T-helper 2 cell treated with Interferon-gamma antibody and Interleukin-4, amounts not matched to agents 5 μg/mL and 100 μg/mL, for 36 hours (primary cell): ENCODE measurements at regions not wholly inside any gene's neighbourhood (a gene's known extent, or its start where the extent isn't known, plus 50 kb on each side); places are given as distances from the start of the nearest gene placed in this dataset.
"Not testable (repeated sequence)": the region's sequence is repeated elsewhere in the genome, so short reads cannot be mapped to it uniquely, and the experiment has no call there.

Experiments used
- DNase-seq: peaks from one replicate; pipeline ENCODE4 v3.0.0; 2021; ENCODE audit warnings: low spot score
- H3K27ac Mint-ChIP-seq: one replicate; pipeline ENCODE4 v1.8.0; 2021; ENCODE audit warnings: mild to moderate bottlenecking, mixed read lengths
- H3K27me3 Mint-ChIP-seq: one replicate; pipeline ENCODE4 v1.8.0; 2021; ENCODE audit warnings: low read depth, mixed read lengths
- H3K36me3 Mint-ChIP-seq: one replicate; pipeline ENCODE4 v1.8.0; 2021; ENCODE audit warnings: low read depth, mixed read lengths
- H3K4me1 Mint-ChIP-seq: one replicate; pipeline ENCODE4 v1.8.0; 2021; ENCODE audit warnings: low read depth, mixed read lengths
- H3K4me3 Mint-ChIP-seq: one replicate; pipeline ENCODE4 v1.8.0; 2022; ENCODE audit warnings: mild to moderate bottlenecking, moderate library complexity, mixed read lengths
- H3K9me3 Mint-ChIP-seq: one replicate; pipeline ENCODE4 v1.8.0; 2021; ENCODE audit warnings: mixed read lengths

- H3K4me1 Mint-ChIP-seq, H3K27ac Mint-ChIP-seq, H3K27me3 Mint-ChIP-seq, H3K9me3 Mint-ChIP-seq, H3K4me3 Mint-ChIP-seq, DNase-seq, H3K36me3 Mint-ChIP-seq: not testable (repeated sequence)
Measured at GRCh38 chr16:16618963-16619465, 240.1 kb downstream of the NPIPA7 start.

- H3K36me3 Mint-ChIP-seq, H3K4me1 Mint-ChIP-seq, H3K9me3 Mint-ChIP-seq, H3K27me3 Mint-ChIP-seq, H3K27ac Mint-ChIP-seq, DNase-seq, H3K4me3 Mint-ChIP-seq: not testable (repeated sequence)
Measured at GRCh38 chr16:16624367-16624766, 245.4 kb downstream of the NPIPA7 start.

- DNase-seq, H3K4me1 Mint-ChIP-seq, H3K9me3 Mint-ChIP-seq, H3K27ac Mint-ChIP-seq, H3K4me3 Mint-ChIP-seq, H3K27me3 Mint-ChIP-seq, H3K36me3 Mint-ChIP-seq: not testable (repeated sequence)
Measured at GRCh38 chr16:16625140-16625539, 246.2 kb downstream of the NPIPA7 start.

- not testable (repeated sequence) for H3K36me3 Mint-ChIP-seq, H3K27ac Mint-ChIP-seq, H3K9me3 Mint-ChIP-seq, H3K4me3 Mint-ChIP-seq, DNase-seq, H3K4me1 Mint-ChIP-seq, H3K27me3 Mint-ChIP-seq
Measured at GRCh38 chr16:16627865-16628264, 248.9 kb downstream of the NPIPA7 start.

GRCh38 chr16:16638231-16638630 is 259.3 kb downstream of the NPIPA7 start:
- not testable (repeated sequence) for H3K27ac Mint-ChIP-seq, H3K9me3 Mint-ChIP-seq, H3K36me3 Mint-ChIP-seq, H3K27me3 Mint-ChIP-seq, H3K4me3 Mint-ChIP-seq, DNase-seq, H3K4me1 Mint-ChIP-seq

- H3K27me3 Mint-ChIP-seq, H3K9me3 Mint-ChIP-seq, H3K4me1 Mint-ChIP-seq, H3K36me3 Mint-ChIP-seq, H3K4me3 Mint-ChIP-seq, H3K27ac Mint-ChIP-seq, DNase-seq: not testable (repeated sequence)
Measured at GRCh38 chr16:16638714-16639113, 259.8 kb downstream of the NPIPA7 start.

- H3K9me3 Mint-ChIP-seq, H3K4me3 Mint-ChIP-seq, DNase-seq, H3K27ac Mint-ChIP-seq, H3K27me3 Mint-ChIP-seq, H3K36me3 Mint-ChIP-seq, H3K4me1 Mint-ChIP-seq: not testable (repeated sequence)
Measured at GRCh38 chr16:16643828-16644227, 264.9 kb downstream of the NPIPA7 start.

GRCh38 chr16:16648002-16648401 is 269.1 kb downstream of the NPIPA7 start:
- H3K4me3 Mint-ChIP-seq, H3K4me1 Mint-ChIP-seq, H3K9me3 Mint-ChIP-seq, H3K36me3 Mint-ChIP-seq, H3K27me3 Mint-ChIP-seq, DNase-seq, H3K27ac Mint-ChIP-seq: not testable (repeated sequence)

GRCh38 chr16:16672180-16672812 is 293.4 kb downstream of the NPIPA7 start:
- not testable (repeated sequence) for DNase-seq, H3K9me3 Mint-ChIP-seq, H3K27ac Mint-ChIP-seq, H3K27me3 Mint-ChIP-seq, H3K36me3 Mint-ChIP-seq, H3K4me3 Mint-ChIP-seq, H3K4me1 Mint-ChIP-seq

GRCh38 chr16:16674820-16675219 is 295.9 kb downstream of the NPIPA7 start:
- not testable (repeated sequence) for H3K4me3 Mint-ChIP-seq, H3K27ac Mint-ChIP-seq, H3K4me1 Mint-ChIP-seq, H3K36me3 Mint-ChIP-seq, H3K27me3 Mint-ChIP-seq, H3K9me3 Mint-ChIP-seq, DNase-seq

GRCh38 chr16:16721849-16722248 is 342.9 kb downstream of the NPIPA7 start:
- H3K36me3 Mint-ChIP-seq, H3K27ac Mint-ChIP-seq, H3K9me3 Mint-ChIP-seq: not testable (repeated sequence)

GRCh38 chr16:16722666-16723065 is 343.7 kb downstream of the NPIPA7 start:
- H3K27ac Mint-ChIP-seq, DNase-seq: not testable (repeated sequence)

More at GRCh38 chr16:16721849-16722248, 342.9 kb downstream of the NPIPA7 start:
- not testable (repeated sequence) for H3K27me3 Mint-ChIP-seq, H3K4me3 Mint-ChIP-seq, H3K4me1 Mint-ChIP-seq, DNase-seq

GRCh38 chr16:16723819-16724519 is 345.0 kb downstream of the NPIPA7 start:
- H3K27me3 Mint-ChIP-seq, DNase-seq, H3K4me3 Mint-ChIP-seq, H3K36me3 Mint-ChIP-seq, H3K9me3 Mint-ChIP-seq, H3K4me1 Mint-ChIP-seq, H3K27ac Mint-ChIP-seq: not testable (repeated sequence)

More at GRCh38 chr16:16722666-16723065, 343.7 kb downstream of the NPIPA7 start:
- not testable (repeated sequence) for H3K4me1 Mint-ChIP-seq, H3K4me3 Mint-ChIP-seq, H3K36me3 Mint-ChIP-seq, H3K9me3 Mint-ChIP-seq, H3K27me3 Mint-ChIP-seq

- not testable (repeated sequence) for H3K36me3 Mint-ChIP-seq, H3K4me1 Mint-ChIP-seq, H3K9me3 Mint-ChIP-seq, DNase-seq, H3K4me3 Mint-ChIP-seq, H3K27ac Mint-ChIP-seq, H3K27me3 Mint-ChIP-seq
Measured at GRCh38 chr16:16727048-16727447, 348.1 kb downstream of the NPIPA7 start.

- H3K4me3 Mint-ChIP-seq, H3K27ac Mint-ChIP-seq: not testable (repeated sequence)
Measured at GRCh38 chr16:16742573-16742972, 363.6 kb downstream of the NPIPA7 start.

More at GRCh38 chr16:16742573-16742972, 363.6 kb downstream of the NPIPA7 start:
- H3K27me3 Mint-ChIP-seq, H3K4me1 Mint-ChIP-seq, H3K9me3 Mint-ChIP-seq, H3K36me3 Mint-ChIP-seq, DNase-seq: not testable (repeated sequence)
